H1 (cell line): ENCODE measurements at regions not wholly inside any gene's neighbourhood (a gene's known extent, or its start where the extent isn't known, plus 50 kb on each side); places are given as distances from the start of the nearest gene placed in this dataset.

Experiments
- CTCF ChIA-PET: fragments of 300-600 bp; sonication (Branson Sonifier 250); formaldehyde crosslinking; loops from one replicate; lab custom pipeline; 2021; ENCODE audit not compliant: partially characterized antibody; lab: Charles Lee
- POLR2A ChIA-PET: fragments of 300-600 bp; sonication (Branson Sonifier 250); formaldehyde crosslinking; loops from one replicate; lab custom pipeline; 2021; ENCODE audit warnings: inconsistent platforms; ENCODE audit not compliant: partially characterized antibody; lab: Charles Lee
- DNase-seq, 2 experiments: peaks; one replicate each; pipeline versions ENCODE4 v3.0.0 to v3.0.0-alpha.2; 2010 to 2022; ENCODE audit warnings: low spot score in 2 of 2, low read depth in 1 of 2, mixed read lengths in 1 of 2
- FAIRE-seq: peaks from 2 replicates; lab custom pipeline; 2011; peaks lifted over from hg19 to GRCh38; lab: Jason Lieb, UNC
- H2AFZ ChIP-seq: 2 replicates; pipeline ENCODE4 v1.8.1; 2012; ENCODE audit warnings: low read length, inconsistent platforms
- H2AK5ac ChIP-seq: 2 replicates; pipeline ENCODE4 v1.6.1; 2013; ENCODE audit warnings: low read depth, low read length
- H2BK120ac ChIP-seq: replicated peaks from 2 replicates; pipeline ENCODE3; 2013; ENCODE audit warnings: low read depth, low read length, inconsistent platforms
- H2BK12ac ChIP-seq: 2 replicates; pipeline ENCODE4 v1.6.1; 2013; ENCODE audit warnings: low read depth, low read length
- H2BK15ac ChIP-seq: 2 replicates; pipeline ENCODE4 v1.6.1; 2013; ENCODE audit warnings: low read length
- H2BK20ac ChIP-seq: 2 replicates; pipeline ENCODE4 v1.6.1; 2013; ENCODE audit warnings: low read length
- H2BK5ac ChIP-seq: 2 replicates; pipeline ENCODE4 v1.6.1; 2013; ENCODE audit warnings: low read depth, low read length
- H3K14ac ChIP-seq: 2 replicates; pipeline ENCODE4 v1.6.1; 2013; ENCODE audit warnings: inconsistent platforms; ENCODE audit not compliant: insufficient read length
- H3K18ac ChIP-seq: 2 replicates; pipeline ENCODE4 v1.6.1; 2013; ENCODE audit warnings: low read length; ENCODE audit errors: extremely low read depth
- H3K23ac ChIP-seq: 2 replicates; pipeline ENCODE4 v1.6.1; 2013; ENCODE audit warnings: inconsistent platforms; ENCODE audit not compliant: insufficient read length
- H3K23me2 ChIP-seq: 2 replicates; pipeline ENCODE4 v1.6.1; 2013; ENCODE audit warnings: low read depth, low read length
- H3K27ac ChIP-seq: 2 replicates; pipeline ENCODE4 v1.6.1; 2011; ENCODE audit warnings: low read depth, low read length, inconsistent platforms
- H3K27me3 ChIP-seq, 4 experiments: replicated peaks in 1 of 4; 1 replicate in 1 of 4; 2 replicates in 3 of 4; pipeline versions ENCODE4 v1.6.1 to v1.8.1; 2011 to 2013; ENCODE audit warnings: low read length in 3 of 4, mild to moderate bottlenecking in 3 of 4, inconsistent platforms in 2 of 4, mixed read lengths in 2 of 4, moderate library complexity in 1 of 4; ENCODE audit not compliant: control insufficient read depth in 3 of 4, insufficient read depth in 3 of 4; ENCODE audit errors: extremely low read depth in 1 of 4
- H3K36me3 ChIP-seq, 4 experiments: 2 replicates each; pipeline versions ENCODE4 v1.6.1 to v1.8.1; 2011 to 2013; ENCODE audit warnings: mild to moderate bottlenecking in 4 of 4, low read length in 3 of 4, moderate library complexity in 2 of 4, control low read depth in 1 of 4, inconsistent platforms in 1 of 4; ENCODE audit not compliant: insufficient read depth in 4 of 4, control insufficient read depth in 2 of 4
- H3K4ac ChIP-seq: replicated peaks from 2 replicates; pipeline ENCODE3; 2013; ENCODE audit warnings: low read length, low read depth, mixed read lengths, inconsistent platforms; ENCODE audit not compliant: insufficient read length
- H3K4me1 ChIP-seq, 4 experiments: replicated peaks in 1 of 4; 1 replicate in 1 of 4; 2 replicates in 3 of 4; pipeline versions ENCODE4 v1.6.1 to v1.8.1; 2011 to 2013; ENCODE audit warnings: low read length in 3 of 4, inconsistent platforms in 2 of 4, mixed read lengths in 1 of 4; ENCODE audit not compliant: insufficient read depth in 4 of 4, control insufficient read depth in 3 of 4
- H3K4me2 ChIP-seq, 2 experiments: 2 replicates each; pipeline versions ENCODE4 v1.6.1 to v1.8.1; 2011 to 2013; ENCODE audit warnings: low read depth in 2 of 2, low read length in 2 of 2, control low read depth in 1 of 2, inconsistent platforms in 1 of 2, mild to moderate bottlenecking in 1 of 2; ENCODE audit not compliant: insufficient read depth in 1 of 2
- H3K4me3 ChIP-seq, 4 experiments: fragments of 200-600, 300-600 bp in 1 of 4; sonication (generic), shearing (Covaris generic), sonication (Bioruptor Twin) in 1 of 4; 2 replicates each; pipeline versions ENCODE4 v1.5.1 to v1.8.1; 2011 to 2016; ENCODE audit warnings: low read length in 4 of 4, low read depth in 3 of 4, control low read depth in 2 of 4, inconsistent platforms in 2 of 4, mild to moderate bottlenecking in 2 of 4, mixed read lengths in 1 of 4, moderate library complexity in 1 of 4; ENCODE audit not compliant: insufficient read depth in 2 of 4; ENCODE audit errors: extremely low read depth in 1 of 4
- H3K56ac ChIP-seq: replicated peaks from 2 replicates; pipeline ENCODE3; 2013; ENCODE audit warnings: low read depth, mild to moderate bottlenecking, mixed read lengths, low read length, inconsistent platforms; ENCODE audit not compliant: insufficient read length
- H3K79me1 ChIP-seq: 2 replicates; pipeline ENCODE4 v1.6.1; 2013; ENCODE audit warnings: low read depth, low read length, control low read depth
- H3K79me2 ChIP-seq, 2 experiments: 2 replicates each; pipeline versions ENCODE4 v1.6.1 to v1.8.1; 2012 to 2013; ENCODE audit warnings: low read length in 2 of 2, mild to moderate bottlenecking in 2 of 2, inconsistent platforms in 1 of 2; ENCODE audit not compliant: insufficient read depth in 2 of 2, control insufficient read depth in 1 of 2
- H3K9ac ChIP-seq, 4 experiments: replicated peaks in 1 of 4; 1 replicate in 1 of 4; 2 replicates in 3 of 4; pipeline versions ENCODE4 v1.6.1 to v1.8.1; 2011 to 2013; ENCODE audit warnings: low read depth in 3 of 4, low read length in 3 of 4, control low read depth in 2 of 4, mild to moderate bottlenecking in 2 of 4, moderate library complexity in 2 of 4, inconsistent platforms in 1 of 4; ENCODE audit errors: extremely low read depth in 1 of 4
- H3K9me3 ChIP-seq, 2 experiments: 2 replicates each; pipeline versions ENCODE4 v1.6.1 to v1.8.1; 2012 to 2013; ENCODE audit warnings: mild to moderate bottlenecking in 2 of 2, moderate library complexity in 2 of 2, control low read depth in 1 of 2, inconsistent platforms in 1 of 2, low read depth in 1 of 2, low read length in 1 of 2, mixed read lengths in 1 of 2; ENCODE audit not compliant: insufficient read depth in 2 of 2
- H4K20me1 ChIP-seq, 2 experiments: replicated peaks in 1 of 2; 2 replicates each; pipeline versions ENCODE3 to v1.8.1; 2011 to 2013; ENCODE audit warnings: inconsistent platforms in 2 of 2, low read length in 2 of 2, mild to moderate bottlenecking in 1 of 2; ENCODE audit not compliant: insufficient read depth in 2 of 2, control insufficient read depth in 1 of 2
- H4K5ac ChIP-seq: 2 replicates; pipeline ENCODE4 v1.6.1; 2013; ENCODE audit warnings: low read length, low read depth, mixed read lengths, inconsistent platforms; ENCODE audit not compliant: insufficient read length
- H4K8ac ChIP-seq: 2 replicates; pipeline ENCODE4 v1.8.0; 2013; ENCODE audit warnings: mild to moderate bottlenecking, moderate library complexity, low read length, inconsistent platforms; ENCODE audit not compliant: insufficient read depth; ENCODE audit errors: extremely low read depth
- H4K91ac ChIP-seq: replicated peaks from 2 replicates; pipeline ENCODE3; 2013; ENCODE audit warnings: low read length, mixed read lengths, inconsistent platforms; ENCODE audit not compliant: insufficient read length
- CBX5 ChIP-seq: fragments of 300-800, 300-1000 bp; sonication (generic); IDR thresholded peaks from 2 replicates; pipeline ENCODE4 v1.7.1; 2016; ENCODE audit warnings: antibody characterized with exemption, low read length, low read depth
- E2F6 ChIP-seq: IDR thresholded peaks from 2 replicates; pipeline ENCODE4 v1.6.1; 2012; ENCODE audit warnings: inconsistent platforms
- EGR1 ChIP-seq: IDR thresholded peaks from 2 replicates; pipeline ENCODE4 v1.6.1; 2011; ENCODE audit warnings: low read depth, low read length, borderline replicate concordance
- EZH2 ChIP-seq: fragments of 200-600 bp; sonication (generic); IDR thresholded peaks from 2 replicates; pipeline ENCODE4 v1.7.1; 2012; ENCODE audit warnings: low read depth, mild to moderate bottlenecking, moderate library complexity, low read length, inconsistent platforms; ENCODE audit not compliant: severe bottlenecking
- NRF1 ChIP-seq: IDR thresholded peaks from 2 replicates; pipeline ENCODE4 v1.6.1; 2011; ENCODE audit warnings: mild to moderate bottlenecking, low read depth, low read length, improper control_type of control experiment
- POU5F1 ChIP-seq: IDR thresholded peaks from 2 replicates; pipeline ENCODE4 v1.6.1; 2011; ENCODE audit warnings: low read depth, mild to moderate bottlenecking, low read length, moderate library complexity
- RNF2 ChIP-seq: fragments of 200-900, 300-1000 bp; sonication (generic); IDR thresholded peaks from 2 replicates; pipeline ENCODE4 v1.7.1; 2016; ENCODE audit warnings: borderline replicate concordance, low read depth, mild to moderate bottlenecking, antibody characterized with exemption, low read length; ENCODE audit not compliant: poor library complexity, severe bottlenecking; ENCODE audit errors: missing control alignments
- RXRA ChIP-seq: IDR thresholded peaks from 2 replicates; pipeline ENCODE4 v1.6.1; 2011; ENCODE audit warnings: low read depth, mild to moderate bottlenecking, low read length, moderate library complexity; ENCODE audit not compliant: insufficient read depth
- SP1 ChIP-seq: IDR thresholded peaks from 2 replicates; pipeline ENCODE4 v1.6.1; 2011; ENCODE audit warnings: low read depth, low read length
- WGBS, 2 experiments: shearing (Covaris generic) in 1 of 2; methylation state at CpG; one replicate each; pipeline versions ENCODE4 v1.1.6 to v1.1.7; 2013 to 2015; ENCODE audit warnings: low lambda C conversion rate in 2 of 2, mixed read lengths in 2 of 2, inconsistent platforms in 1 of 2, low coverage in 1 of 2, missing lambda C conversion rate in 1 of 2; ENCODE audit not compliant: insufficient replicate concordance in 2 of 2, insufficient coverage in 1 of 2, insufficient read length in 1 of 2; ENCODE audit errors: extremely low coverage in 1 of 2, missing lambda C conversion rate in 1 of 2; 5-methylcytosine and 5-hydroxymethylcytosine counted together
- TF ChIP-seq, protein P1 (sequence below), 3 experiments: IDR thresholded peaks; 1 replicate in 2 of 3; 2 replicates in 1 of 3; pipeline versions ENCODE4 v1.5.1 to v1.6.1; 2011; ENCODE audit warnings: low read length in 3 of 3, mild to moderate bottlenecking in 3 of 3, inconsistent platforms in 2 of 3, low read depth in 1 of 3, moderate library complexity in 1 of 3; ENCODE audit not compliant: insufficient read depth in 1 of 3; ENCODE audit errors: control extremely low read depth in 1 of 3

DNA sequence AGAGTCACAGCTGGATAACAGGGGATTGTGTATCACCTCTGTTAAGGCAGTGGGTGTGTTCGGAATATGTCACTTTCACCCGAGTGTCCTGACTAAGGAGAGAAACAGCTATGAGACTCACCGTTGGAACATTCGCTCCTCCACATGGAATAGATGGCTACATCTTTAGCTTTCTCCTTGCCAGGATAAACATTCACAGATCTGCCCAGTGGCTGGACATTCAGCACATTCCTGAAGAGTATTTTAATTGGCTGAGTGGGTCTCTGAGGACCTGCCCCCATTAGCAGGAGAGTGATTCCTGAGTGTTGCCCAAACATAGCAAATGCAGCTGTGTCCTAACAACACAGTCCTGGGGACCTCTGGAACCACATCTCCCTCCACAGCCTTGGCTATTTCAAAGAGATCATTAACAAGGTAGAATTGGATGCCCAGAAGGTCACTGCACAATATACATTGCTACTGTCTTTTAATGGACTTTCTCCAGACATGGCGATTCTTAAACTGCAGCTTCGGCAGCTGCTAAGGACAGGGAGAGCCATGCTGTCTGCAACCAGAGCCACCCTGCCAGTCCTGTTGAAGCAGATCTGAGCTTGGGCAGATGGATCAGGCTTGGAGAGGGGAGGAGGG lies 435.0 kb upstream of the CADM1 start:
- Histone ChIP-seq H3K4ac (no peak overlapping the region), H3K4me1 (no peaks in the 10 kb centered on the region), H2BK120ac (no peak overlapping the region), H3K79me2 (no peaks in the 10 kb centered on the region), H4K20me1 (no peaks in the 10 kb centered on the region), H2BK20ac (no peak overlapping the region), H3K36me3 (no peaks in the 10 kb centered on the region), H3K23ac (no peak overlapping the region), H3K27me3 (no peaks in the 10 kb centered on the region), H2BK12ac (no peak overlapping the region), H3K9me3 (no peaks in the 10 kb centered on the region), H3K9ac (no peak overlapping the region), H3K18ac (no peak overlapping the region), H3K23me2 (no peaks in the 10 kb centered on the region), H2BK5ac (no peak overlapping the region), H2AFZ (no peak overlapping the region), H2AK5ac (no peak overlapping the region), H2BK15ac (no peak overlapping the region), H4K91ac (no peak overlapping the region), H3K4me3 (no peak overlapping the region), H3K56ac (no peak overlapping the region), H3K79me1 (no peaks in the 10 kb centered on the region), H3K4me2 (no peak overlapping the region), H3K14ac (no peak overlapping the region), H4K5ac (no peak overlapping the region), H3K27ac (no peak overlapping the region), H4K8ac (no peak overlapping the region; the same call in 1 of the 2 replicates)
- no peak for FAIRE-seq
- 85% methylated on average over 6 of the region's 6 CpGs; no CpG with 5 or more reads in 1 of the 2 experiments for WGBS, 2 experiments
- ChIA-PET POLR2A (interaction anchor here (1.1 kb wide), 1 partner anchor 12 kb away, joined by 3 read pairs; no protein-coding TSS in a partner anchor), CTCF (interaction anchor here (0.8 to 1.5 kb wide), 4 partner anchors 15 to 752 kb away, joined by 3 to 4 read pairs (median 4); no protein-coding TSS in a partner anchor)
- no peak for DNase-seq
- no peak for TF ChIP-seq CBX5
- TF ChIP-seq E2F6: no peak
- no peak for TF ChIP-seq SP1
- TF ChIP-seq RNF2: no peak
- TF ChIP-seq POU5F1: no peak
- no peak for TF ChIP-seq NRF1
- TF ChIP-seq, protein P1, sequence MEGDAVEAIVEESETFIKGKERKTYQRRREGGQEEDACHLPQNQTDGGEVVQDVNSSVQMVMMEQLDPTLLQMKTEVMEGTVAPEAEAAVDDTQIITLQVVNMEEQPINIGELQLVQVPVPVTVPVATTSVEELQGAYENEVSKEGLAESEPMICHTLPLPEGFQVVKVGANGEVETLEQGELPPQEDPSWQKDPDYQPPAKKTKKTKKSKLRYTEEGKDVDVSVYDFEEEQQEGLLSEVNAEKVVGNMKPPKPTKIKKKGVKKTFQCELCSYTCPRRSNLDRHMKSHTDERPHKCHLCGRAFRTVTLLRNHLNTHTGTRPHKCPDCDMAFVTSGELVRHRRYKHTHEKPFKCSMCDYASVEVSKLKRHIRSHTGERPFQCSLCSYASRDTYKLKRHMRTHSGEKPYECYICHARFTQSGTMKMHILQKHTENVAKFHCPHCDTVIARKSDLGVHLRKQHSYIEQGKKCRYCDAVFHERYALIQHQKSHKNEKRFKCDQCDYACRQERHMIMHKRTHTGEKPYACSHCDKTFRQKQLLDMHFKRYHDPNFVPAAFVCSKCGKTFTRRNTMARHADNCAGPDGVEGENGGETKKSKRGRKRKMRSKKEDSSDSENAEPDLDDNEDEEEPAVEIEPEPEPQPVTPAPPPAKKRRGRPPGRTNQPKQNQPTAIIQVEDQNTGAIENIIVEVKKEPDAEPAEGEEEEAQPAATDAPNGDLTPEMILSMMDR (IDR thresholded peaks at IDR 0.05; ENCODE audit: control extremely low read depth in 1 of 3, insufficient read depth in 1 of 3, low read depth in 1 of 3, low read length in 3 of 3): no peak
- TF ChIP-seq RXRA: no peak
- no peak for TF ChIP-seq EGR1
- TF ChIP-seq EZH2: no peak
